ENCODE measurements at regions not wholly inside any gene's neighbourhood (a gene's known extent, or its start where the extent isn't known, plus 50 kb on each side); places are given as distances from the start of the nearest gene placed in this dataset.

DNA sequence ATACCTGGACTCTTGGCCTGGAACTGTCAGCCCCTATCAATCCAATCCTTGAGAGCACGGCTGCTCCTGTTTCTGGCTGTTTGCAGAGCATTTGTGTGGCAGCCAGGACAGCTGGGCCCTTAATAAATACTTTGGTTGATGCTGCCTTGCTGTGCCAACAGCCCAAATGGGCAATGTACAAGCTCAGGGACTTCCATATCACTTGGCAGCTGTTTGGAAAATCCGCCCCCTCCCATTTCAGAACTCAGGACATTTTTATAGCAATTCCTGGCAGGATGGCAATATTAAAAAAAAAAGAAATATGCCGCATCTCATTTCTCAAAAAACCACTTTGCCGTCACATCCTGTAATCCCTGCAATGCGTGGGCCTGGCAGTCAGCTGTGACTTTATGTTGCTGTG lies 218.9 kb downstream of the HS3ST1 start:
- TF ChIP-seq POLR2A (IDR thresholded peaks at IDR 0.05): no peak
- TF ChIP-seq, protein P1, sequence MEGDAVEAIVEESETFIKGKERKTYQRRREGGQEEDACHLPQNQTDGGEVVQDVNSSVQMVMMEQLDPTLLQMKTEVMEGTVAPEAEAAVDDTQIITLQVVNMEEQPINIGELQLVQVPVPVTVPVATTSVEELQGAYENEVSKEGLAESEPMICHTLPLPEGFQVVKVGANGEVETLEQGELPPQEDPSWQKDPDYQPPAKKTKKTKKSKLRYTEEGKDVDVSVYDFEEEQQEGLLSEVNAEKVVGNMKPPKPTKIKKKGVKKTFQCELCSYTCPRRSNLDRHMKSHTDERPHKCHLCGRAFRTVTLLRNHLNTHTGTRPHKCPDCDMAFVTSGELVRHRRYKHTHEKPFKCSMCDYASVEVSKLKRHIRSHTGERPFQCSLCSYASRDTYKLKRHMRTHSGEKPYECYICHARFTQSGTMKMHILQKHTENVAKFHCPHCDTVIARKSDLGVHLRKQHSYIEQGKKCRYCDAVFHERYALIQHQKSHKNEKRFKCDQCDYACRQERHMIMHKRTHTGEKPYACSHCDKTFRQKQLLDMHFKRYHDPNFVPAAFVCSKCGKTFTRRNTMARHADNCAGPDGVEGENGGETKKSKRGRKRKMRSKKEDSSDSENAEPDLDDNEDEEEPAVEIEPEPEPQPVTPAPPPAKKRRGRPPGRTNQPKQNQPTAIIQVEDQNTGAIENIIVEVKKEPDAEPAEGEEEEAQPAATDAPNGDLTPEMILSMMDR (IDR thresholded peaks at IDR 0.05): no peak
